ENCODE measurements at regions not wholly inside any gene's neighbourhood (a gene's known extent, or its start where the extent isn't known, plus 50 kb on each side); places are given as distances from the start of the nearest gene placed in this dataset.

DNA sequence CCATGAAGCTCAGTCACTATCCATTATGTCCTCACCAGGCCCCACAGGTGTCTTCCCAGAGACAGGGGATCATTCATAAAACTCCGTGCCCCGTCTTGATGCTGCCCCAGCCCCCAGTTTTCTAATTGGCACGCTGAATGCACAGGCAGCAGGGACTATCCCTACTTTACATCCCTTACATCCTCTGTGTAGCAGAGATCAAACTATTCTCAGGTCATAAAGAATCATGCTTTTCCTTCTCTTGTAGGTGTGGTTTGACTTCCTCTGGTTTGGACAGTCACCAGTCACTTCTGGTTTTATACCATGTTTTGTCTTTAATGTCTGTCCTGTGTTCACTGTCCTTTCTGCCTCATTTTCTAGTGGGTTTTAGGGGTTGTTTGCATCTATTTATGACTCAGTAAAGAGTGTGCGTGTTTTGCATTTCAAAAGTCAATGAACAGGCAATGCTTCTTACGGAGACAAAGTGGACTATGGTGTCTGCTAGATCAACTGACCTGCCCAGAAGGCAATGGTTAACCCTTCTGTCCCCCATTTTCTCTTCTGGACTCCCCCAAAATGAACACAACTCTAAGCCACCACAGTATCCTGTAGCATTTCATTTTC lies 140.4 kb upstream of the NPVF start:
- no peak for FAIRE-seq

GRCh38 chr7:25369786-25370185 lies 141.5 kb upstream of the NPVF start:
- no peak for FAIRE-seq
- TF ChIP-seq SPI1 (IDR thresholded peaks at IDR 0.05; ENCODE audit: low read depth, low read length): no peak
- no peak for TF ChIP-seq POLR2A (IDR thresholded peaks at IDR 0.05; ENCODE audit: low read depth, low read length)
- TF ChIP-seq POU2F2 (IDR thresholded peaks at IDR 0.05; ENCODE audit: low read depth, low read length): no peak
- no peak for TF ChIP-seq PAX5 (IDR thresholded peaks at IDR 0.05; ENCODE audit: insufficient read depth, low read length, severe bottlenecking)
- no peak for TF ChIP-seq TAF1 (IDR thresholded peaks at IDR 0.05; ENCODE audit: low read depth, low read length)
- no peak for TF ChIP-seq POLR2AphosphoS5 (IDR thresholded peaks at IDR 0.05; ENCODE audit: low read depth, low read length)
- no peak for DNase-seq (ENCODE audit: insufficient read length, low spot score)

More for the DNA sequence above, 140.4 kb upstream of the NPVF start:
- TF ChIP-seq SPI1 (IDR thresholded peaks at IDR 0.05; ENCODE audit: low read depth, low read length) (no peak), POU2F2 (IDR thresholded peaks at IDR 0.05; ENCODE audit: low read depth, low read length) (no peak)
- no peak for DNase-seq (ENCODE audit: insufficient read length, low spot score)

DNA sequence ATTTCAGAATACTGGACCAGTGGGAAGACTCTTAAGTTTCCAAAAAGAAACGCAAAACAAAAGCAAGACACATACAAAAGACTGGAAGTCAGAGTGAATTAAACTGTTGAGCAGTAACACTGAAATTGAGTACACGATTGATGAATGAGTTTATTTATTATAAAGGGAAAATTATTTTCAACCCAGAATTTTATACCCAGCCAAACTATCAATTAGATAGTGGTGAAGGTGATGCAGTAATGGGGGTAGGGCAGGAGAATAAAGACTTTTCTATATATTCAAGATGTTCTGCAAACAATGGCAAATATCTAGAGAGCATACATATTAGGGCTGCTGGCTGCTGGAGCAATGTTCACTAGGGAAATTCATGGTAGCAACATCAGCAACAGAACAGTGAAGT lies 143.7 kb upstream of the NPVF start:
- DNase-seq (ENCODE audit: insufficient read length, low spot score) (no peak), FAIRE-seq (no peak)

DNA sequence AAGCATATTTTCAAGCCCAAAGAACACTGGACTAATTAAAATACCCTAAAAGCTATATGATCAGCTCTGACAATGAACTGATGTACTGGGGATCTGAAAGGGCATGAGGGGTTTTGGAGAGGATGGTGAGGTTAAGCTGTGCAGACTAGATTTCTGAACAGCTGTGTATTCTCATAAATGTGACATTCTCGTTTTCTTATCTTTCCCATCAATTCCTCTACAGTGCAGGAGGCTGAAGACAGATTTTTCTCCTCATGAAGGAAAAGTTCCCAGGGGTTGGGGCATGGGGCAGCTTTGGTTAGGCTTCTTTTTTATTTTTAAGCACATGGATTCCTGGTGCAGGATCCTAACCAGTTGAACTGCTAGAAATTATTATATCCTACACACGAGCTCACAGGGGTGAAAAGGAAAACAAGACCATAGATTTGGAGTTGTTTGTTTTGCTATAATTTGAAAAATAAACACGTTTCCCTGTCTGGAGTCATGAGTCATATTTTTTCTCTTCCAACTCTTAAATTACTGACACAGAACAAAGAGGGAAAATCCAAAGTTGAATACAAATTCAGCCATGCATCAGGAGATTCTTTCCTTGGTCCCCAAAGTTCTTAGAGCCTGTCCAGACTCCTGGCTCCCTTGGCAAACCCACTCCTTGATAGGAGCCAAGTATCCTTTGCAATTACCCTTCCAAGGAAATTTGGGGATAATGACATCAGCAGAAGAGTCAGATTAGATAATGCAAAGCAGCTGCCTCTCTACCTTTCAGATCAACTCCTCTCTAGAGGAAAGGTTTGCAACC lies 147.7 kb upstream of the NPVF start:
- no peak for TF ChIP-seq SPI1 (IDR thresholded peaks at IDR 0.05; ENCODE audit: low read depth, low read length)
- no peak for TF ChIP-seq TAF1 (IDR thresholded peaks at IDR 0.05; ENCODE audit: low read depth, low read length)
- TF ChIP-seq PAX5 (IDR thresholded peaks at IDR 0.05; ENCODE audit: insufficient read depth, low read length, severe bottlenecking): no peak
- no peak for TF ChIP-seq POU2F2 (IDR thresholded peaks at IDR 0.05; ENCODE audit: low read depth, low read length)
- no peak for TF ChIP-seq POLR2AphosphoS5 (IDR thresholded peaks at IDR 0.05; ENCODE audit: low read depth, low read length)
- TF ChIP-seq POLR2A (IDR thresholded peaks at IDR 0.05; ENCODE audit: low read depth, low read length): no peak
- FAIRE-seq: no peak
- no peak for DNase-seq (ENCODE audit: insufficient read length, low spot score)

More for the DNA sequence above, 143.7 kb upstream of the NPVF start:
- no peak for TF ChIP-seq TAF1 (IDR thresholded peaks at IDR 0.05; ENCODE audit: low read depth, low read length)
- no peak for TF ChIP-seq POU2F2 (IDR thresholded peaks at IDR 0.05; ENCODE audit: low read depth, low read length)
- no peak for TF ChIP-seq POLR2A (IDR thresholded peaks at IDR 0.05; ENCODE audit: low read depth, low read length)
- TF ChIP-seq SPI1 (IDR thresholded peaks at IDR 0.05; ENCODE audit: low read depth, low read length): no peak
- TF ChIP-seq POLR2AphosphoS5 (IDR thresholded peaks at IDR 0.05; ENCODE audit: low read depth, low read length): no peak
- TF ChIP-seq PAX5 (IDR thresholded peaks at IDR 0.05; ENCODE audit: insufficient read depth, low read length, severe bottlenecking): no peak

DNA sequence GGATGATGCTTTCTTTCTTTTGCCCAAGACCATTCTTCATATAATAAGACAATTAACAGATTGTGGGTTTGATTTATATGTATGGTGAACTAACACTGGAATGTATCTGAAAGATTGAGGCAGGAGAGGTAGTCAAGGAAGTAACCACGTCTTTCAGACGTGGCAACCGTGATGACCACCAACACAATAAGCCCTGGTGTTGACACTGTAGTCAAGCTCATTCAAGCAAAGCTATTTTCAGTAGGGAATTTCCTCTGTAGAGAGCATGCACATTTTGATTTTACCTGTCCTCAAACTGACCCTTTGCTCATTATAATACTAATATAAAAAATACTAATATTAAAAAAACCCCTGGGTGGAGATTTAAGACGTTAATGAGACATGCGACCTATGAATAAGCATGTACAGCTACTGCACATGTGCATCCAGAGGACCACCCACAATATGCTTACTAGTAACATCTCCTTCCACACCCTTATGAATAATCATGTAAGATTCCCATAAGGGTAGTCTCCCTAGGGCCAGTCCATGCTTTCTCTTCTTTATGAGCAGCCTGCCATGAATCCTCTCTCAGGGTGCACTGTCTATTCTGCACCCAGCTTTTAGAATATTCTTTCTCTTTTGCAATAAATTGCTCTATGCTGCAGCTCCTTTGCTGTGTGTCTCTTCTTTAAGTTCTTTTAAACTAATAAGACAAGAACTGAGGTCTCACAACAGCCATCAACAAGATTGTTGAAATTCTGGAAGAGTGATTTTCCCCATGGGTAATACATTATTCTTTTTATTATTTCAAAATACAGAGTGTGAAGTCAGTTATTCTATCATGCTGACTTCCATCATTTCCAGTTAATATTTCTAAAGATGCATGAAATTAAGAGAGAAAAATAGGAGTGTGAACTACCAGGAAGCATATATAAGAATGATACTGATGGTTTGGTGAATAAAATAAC lies 151.3 kb upstream of the NPVF start:
- TF ChIP-seq TAF1 (IDR thresholded peaks at IDR 0.05; ENCODE audit: low read depth, low read length): no peak
- TF ChIP-seq SPI1 (IDR thresholded peaks at IDR 0.05; ENCODE audit: low read depth, low read length): no peak
- DNase-seq (ENCODE audit: insufficient read length, low spot score) (no peak), FAIRE-seq (no peak)

- DNase-seq (ENCODE audit: insufficient read length, low spot score) (no peak), FAIRE-seq (no peak)
- no peak for TF ChIP-seq POLR2AphosphoS5 (IDR thresholded peaks at IDR 0.05; ENCODE audit: low read depth, low read length)
- no peak for TF ChIP-seq SPI1 (IDR thresholded peaks at IDR 0.05; ENCODE audit: low read depth, low read length)
- TF ChIP-seq PAX5 (IDR thresholded peaks at IDR 0.05; ENCODE audit: insufficient read depth, low read length, severe bottlenecking): no peak
- no peak for TF ChIP-seq TAF1 (IDR thresholded peaks at IDR 0.05; ENCODE audit: low read depth, low read length)
- TF ChIP-seq POLR2A (IDR thresholded peaks at IDR 0.05; ENCODE audit: low read depth, low read length): no peak
- no peak for TF ChIP-seq POU2F2 (IDR thresholded peaks at IDR 0.05; ENCODE audit: low read depth, low read length)
Observed at GRCh38 chr7:25381818-25382589, 153.7 kb upstream of the NPVF start.

DNA sequence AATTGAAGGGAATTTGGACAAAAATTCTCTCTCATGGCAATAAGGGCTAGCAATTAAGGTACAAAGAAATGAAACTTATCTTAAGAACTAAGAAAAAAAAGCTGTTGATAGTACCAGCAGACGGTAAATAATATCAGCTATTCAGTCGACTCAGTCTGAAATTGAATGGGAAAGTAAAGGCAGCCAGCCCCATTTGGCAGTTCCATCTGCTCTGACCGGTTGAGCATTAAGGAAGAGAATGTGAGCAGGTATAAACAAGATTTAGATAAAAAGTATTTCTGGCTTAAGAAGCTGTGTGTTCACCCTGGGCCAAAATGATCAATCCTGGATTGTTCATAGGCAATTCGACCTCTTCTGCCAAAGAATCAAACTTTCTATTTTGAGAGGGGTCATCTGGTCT lies 154.6 kb upstream of the NPVF start:
- DNase-seq (ENCODE audit: insufficient read length, low spot score) (no peak), FAIRE-seq (no peak)
- TF ChIP-seq POU2F2 (IDR thresholded peaks at IDR 0.05; ENCODE audit: low read depth, low read length) (no peak), PAX5 (IDR thresholded peaks at IDR 0.05; ENCODE audit: insufficient read depth, low read length, severe bottlenecking) (no peak), TAF1 (IDR thresholded peaks at IDR 0.05; ENCODE audit: low read depth, low read length) (no peak), SPI1 (IDR thresholded peaks at IDR 0.05; ENCODE audit: low read depth, low read length) (no peak), POLR2A (IDR thresholded peaks at IDR 0.05; ENCODE audit: low read depth, low read length) (no peak), POLR2AphosphoS5 (IDR thresholded peaks at IDR 0.05; ENCODE audit: low read depth, low read length) (no peak)

GRCh38 chr7:25383402-25383801 lies 155.1 kb upstream of the NPVF start:
- no peak for TF ChIP-seq SPI1 (IDR thresholded peaks at IDR 0.05; ENCODE audit: low read depth, low read length)
- TF ChIP-seq PAX5 (IDR thresholded peaks at IDR 0.05; ENCODE audit: insufficient read depth, low read length, severe bottlenecking): no peak
- TF ChIP-seq TAF1 (IDR thresholded peaks at IDR 0.05; ENCODE audit: low read depth, low read length): no peak
- no peak for TF ChIP-seq POLR2AphosphoS5 (IDR thresholded peaks at IDR 0.05; ENCODE audit: low read depth, low read length)
- TF ChIP-seq POU2F2 (IDR thresholded peaks at IDR 0.05; ENCODE audit: low read depth, low read length): no peak
- TF ChIP-seq POLR2A (IDR thresholded peaks at IDR 0.05; ENCODE audit: low read depth, low read length): no peak
- DNase-seq (ENCODE audit: insufficient read length, low spot score) (no peak), FAIRE-seq (no peak)
